Bronchial epithelial cell (primary cell): ENCODE measurements at regions not wholly inside any gene's neighbourhood (a gene's known extent, or its start where the extent isn't known, plus 50 kb on each side); places are given as distances from the start of the nearest gene placed in this dataset.
A peak's percentile ranks its signal among the peaks of the same experiment; 100 is the strongest.

Experiments
- DNase-seq: peaks from one replicate; pipeline ENCODE4 v3.0.0-alpha.2; 2010; ENCODE audit warnings: low read depth
- FAIRE-seq: peaks from 2 replicates; lab custom pipeline; 2011; peaks lifted over from hg19 to GRCh38; lab: Jason Lieb, UNC
- H3K27me3 ChIP-seq: 2 replicates; pipeline ENCODE4 v1.5.1; 2011; ENCODE audit warnings: low read length; ENCODE audit not compliant: control insufficient read depth, insufficient read depth
- H3K36me3 ChIP-seq: 2 replicates; pipeline ENCODE4 v1.5.1; 2011; ENCODE audit warnings: low read length; ENCODE audit not compliant: control insufficient read depth, insufficient read depth
- H3K4me3 ChIP-seq: 2 replicates; pipeline ENCODE4 v1.5.1; 2011; ENCODE audit warnings: mild to moderate bottlenecking, low read depth, low read length, control low read depth
- CTCF ChIP-seq: IDR thresholded peaks from 2 replicates; pipeline ENCODE4 v1.5.1; 2011; ENCODE audit warnings: mild to moderate bottlenecking, moderate library complexity, low read length, control low read depth, inconsistent platforms; ENCODE audit not compliant: insufficient read depth, severe bottlenecking

DNA sequence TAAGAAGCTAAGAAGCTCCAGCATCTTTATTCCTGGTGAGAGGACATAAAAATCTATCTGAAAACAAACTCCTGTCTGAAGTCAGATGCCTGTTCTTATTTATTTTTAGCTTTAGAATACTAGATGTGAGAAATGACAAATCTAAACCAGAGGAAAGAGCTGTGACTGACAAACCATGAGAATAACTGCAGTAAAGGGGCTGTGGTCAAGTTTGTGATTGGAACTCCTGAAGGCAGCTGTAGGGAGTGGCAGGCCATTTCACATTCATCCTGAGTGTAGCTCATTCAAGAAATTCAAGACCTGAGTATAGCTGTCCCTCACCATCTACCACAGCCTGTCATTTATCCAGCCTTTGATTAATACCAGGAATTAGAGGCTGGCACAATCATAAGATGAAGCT, 718.8 kb downstream of the BRINP1 start:
- Histone ChIP-seq H3K4me3 (no peak overlapping the region), H3K27me3 (no peaks in the 10 kb centered on the region), H3K36me3 (no peaks in the 10 kb centered on the region)
- DNase-seq: no peak
- TF ChIP-seq CTCF: no peak
- FAIRE-seq: no peak

- FAIRE-seq: no peak
- H3K36me3 ChIP-seq: no peaks in the 10 kb centered on the region
- no peak for TF ChIP-seq CTCF
- H3K27me3 ChIP-seq: no peaks in the 10 kb centered on the region
- no peak overlapping the region for H3K4me3 ChIP-seq
- peak; percentile 88 for DNase-seq
These were observed 717.7 kb downstream of the BRINP1 start for GRCh38 chr9:118651511-118651910.

- Histone ChIP-seq H3K27me3 (no peaks in the 10 kb centered on the region), H3K36me3 (no peaks in the 10 kb centered on the region), H3K4me3 (no peak overlapping the region)
- TF ChIP-seq CTCF: no peak
- DNase-seq (peak; percentile 77), FAIRE-seq (no peak)
These were observed 717.0 kb downstream of the BRINP1 start for GRCh38 chr9:118652258-118652657.

GRCh38 chr9:118652912-118653311, 716.3 kb downstream of the BRINP1 start:
- no peaks in the 10 kb centered on the region for H3K36me3 ChIP-seq
- DNase-seq (peak; percentile 80), FAIRE-seq (no peak)
- no peak for TF ChIP-seq CTCF
- H3K4me3 ChIP-seq: no peak overlapping the region
- no peaks in the 10 kb centered on the region for H3K27me3 ChIP-seq

DNA sequence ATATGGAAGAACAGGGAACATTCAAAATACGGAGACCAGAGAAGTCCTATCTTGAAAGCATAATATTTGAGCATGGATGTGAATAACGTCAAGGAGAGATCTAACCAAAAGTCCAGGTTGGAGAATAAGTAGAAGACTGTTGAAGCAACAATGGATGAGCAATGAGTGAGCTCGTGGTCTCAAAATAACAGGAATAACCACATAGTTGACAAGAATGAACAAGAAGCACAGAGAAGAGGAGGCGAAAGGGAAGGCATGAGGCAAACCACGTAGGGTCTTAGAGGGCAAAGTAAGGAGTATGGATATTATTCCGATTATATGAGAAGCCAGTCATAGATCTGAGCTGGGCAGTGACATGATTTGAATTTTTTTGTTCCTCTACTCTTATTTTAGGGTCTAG, 710.2 kb downstream of the BRINP1 start:
- TF ChIP-seq CTCF: no peak
- peak; percentile 71 for DNase-seq
- FAIRE-seq: no peak

DNA sequence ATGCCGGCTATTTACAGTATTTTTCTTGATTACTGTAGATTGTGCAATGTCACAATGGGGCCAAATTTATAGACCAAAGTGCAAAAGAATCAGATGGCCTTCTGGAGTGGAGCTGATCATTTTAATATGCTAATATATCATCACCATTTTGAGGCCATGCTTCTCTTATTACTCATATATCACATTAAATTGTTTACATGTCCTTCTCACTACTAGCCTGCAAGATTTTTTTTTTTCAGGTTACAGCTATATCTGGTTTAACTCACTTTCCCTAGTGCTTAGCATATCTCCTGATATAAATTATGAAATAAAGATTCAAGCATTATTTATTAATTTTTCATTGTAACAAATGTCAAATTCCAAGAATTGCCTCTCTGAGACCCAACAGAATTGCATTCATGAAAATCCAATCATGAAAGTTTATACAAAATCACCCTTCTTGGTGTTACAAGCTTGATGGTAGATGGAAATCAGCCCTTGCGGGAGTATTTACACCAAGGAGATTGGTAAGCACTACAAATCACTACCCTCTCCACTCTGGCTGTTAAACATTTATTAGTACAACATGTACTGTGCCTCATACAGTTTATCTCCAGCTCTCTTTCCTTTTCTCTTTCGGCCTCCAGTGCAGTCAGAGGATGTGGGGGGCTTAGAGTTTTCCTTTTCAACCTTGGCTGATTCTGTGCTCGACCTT, 703.9 kb downstream of the BRINP1 start:
- DNase-seq: no peak
- no peak for FAIRE-seq
- Histone ChIP-seq H3K4me3 (no peak overlapping the region), H3K27me3 (no peaks in the 10 kb centered on the region), H3K36me3 (no peaks in the 10 kb centered on the region)
- no peak for TF ChIP-seq CTCF

More for the DNA sequence above, 710.2 kb downstream of the BRINP1 start:
- Histone ChIP-seq H3K36me3 (no peaks in the 10 kb centered on the region), H3K4me3 (no peak overlapping the region), H3K27me3 (no peaks in the 10 kb centered on the region)
